ENCODE measurements at regions not wholly inside any gene's neighbourhood (a gene's known extent, or its start where the extent isn't known, plus 50 kb on each side); places are given as distances from the start of the nearest gene placed in this dataset.

DNA sequence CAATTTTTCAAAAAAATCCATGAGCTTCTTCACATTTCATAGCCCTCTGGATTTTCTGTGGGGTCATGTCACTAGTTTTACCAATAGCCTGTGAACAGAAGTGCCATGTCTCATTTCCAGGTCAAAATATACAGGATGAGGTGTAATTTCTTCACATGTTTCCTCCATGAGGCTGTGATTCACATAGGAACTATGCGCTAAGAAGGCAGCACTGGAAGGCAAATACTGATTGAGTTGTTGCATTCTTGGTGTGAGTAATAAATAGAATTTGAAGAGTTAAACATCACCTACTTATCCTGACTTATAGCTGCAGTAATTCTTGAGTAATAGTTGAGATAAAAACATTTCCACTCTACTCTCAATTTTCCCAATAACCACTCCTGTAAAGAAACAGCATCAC, 442.3 kb downstream of the HAO1 start:
- peak; percentile 70 for DNase-seq (ENCODE audit: low read depth)

DNA sequence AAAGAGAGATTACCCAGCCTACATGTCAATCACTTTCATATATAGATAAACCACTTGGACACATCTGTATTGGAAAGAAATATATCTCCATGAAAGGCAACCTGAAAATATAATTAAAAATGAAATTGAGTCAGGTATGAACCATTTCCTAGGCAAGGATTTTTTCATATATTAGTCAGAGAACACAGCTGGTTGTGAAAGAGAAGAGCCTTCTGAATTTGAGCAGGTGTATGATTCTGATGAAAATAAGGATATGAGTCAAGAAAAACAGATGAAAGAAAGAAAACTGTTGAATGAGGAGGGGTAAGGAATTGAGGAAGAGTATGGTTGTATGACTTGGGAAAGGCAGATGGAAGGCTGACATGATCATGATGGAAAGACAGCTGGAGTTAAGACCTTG, 441.1 kb downstream of the HAO1 start:
- peak; percentile 42 for DNase-seq (ENCODE audit: low read depth)

DNA sequence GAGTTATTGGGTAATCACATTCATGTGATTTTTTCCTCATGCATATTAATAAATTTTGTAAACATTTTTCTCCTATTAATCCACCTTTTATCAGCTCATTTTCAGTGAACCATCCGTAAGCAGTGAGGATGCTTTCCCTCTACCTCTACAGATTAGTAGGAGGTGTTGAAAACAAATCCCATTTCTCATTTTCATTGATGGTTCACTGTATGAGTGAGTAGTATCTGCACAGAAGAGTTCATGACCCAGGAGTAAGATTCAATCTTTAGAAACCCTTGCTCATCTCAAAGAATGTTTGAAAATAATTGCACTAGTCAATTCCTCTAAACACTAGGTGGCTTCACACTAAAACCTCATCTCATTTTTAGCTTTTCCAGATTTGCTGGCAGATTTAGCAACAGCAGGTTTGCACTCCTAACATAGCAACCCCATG, 440.0 kb downstream of the HAO1 start:
- DNase-seq (ENCODE audit: low read depth): no peak

DNA sequence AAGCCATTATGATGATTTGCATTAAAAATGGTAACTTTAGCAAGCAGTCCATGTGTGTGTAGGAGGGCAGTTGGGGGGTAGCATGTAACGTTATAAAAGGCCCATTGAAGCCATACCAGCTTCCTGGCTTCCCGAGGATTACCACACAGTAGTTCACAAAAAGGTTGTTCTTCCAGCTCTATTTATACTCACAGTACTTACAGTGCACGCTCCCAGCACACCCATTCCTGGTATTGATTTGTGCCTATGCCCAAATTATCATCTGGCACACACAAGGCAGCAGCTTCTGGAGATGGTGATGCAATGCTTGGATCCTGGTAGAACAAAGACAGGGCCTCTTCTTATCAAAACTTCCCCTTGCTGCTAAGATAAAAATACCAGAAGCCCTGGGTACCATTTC, 436.8 kb downstream of the HAO1 start:
- no peak for DNase-seq (ENCODE audit: low read depth)

DNA sequence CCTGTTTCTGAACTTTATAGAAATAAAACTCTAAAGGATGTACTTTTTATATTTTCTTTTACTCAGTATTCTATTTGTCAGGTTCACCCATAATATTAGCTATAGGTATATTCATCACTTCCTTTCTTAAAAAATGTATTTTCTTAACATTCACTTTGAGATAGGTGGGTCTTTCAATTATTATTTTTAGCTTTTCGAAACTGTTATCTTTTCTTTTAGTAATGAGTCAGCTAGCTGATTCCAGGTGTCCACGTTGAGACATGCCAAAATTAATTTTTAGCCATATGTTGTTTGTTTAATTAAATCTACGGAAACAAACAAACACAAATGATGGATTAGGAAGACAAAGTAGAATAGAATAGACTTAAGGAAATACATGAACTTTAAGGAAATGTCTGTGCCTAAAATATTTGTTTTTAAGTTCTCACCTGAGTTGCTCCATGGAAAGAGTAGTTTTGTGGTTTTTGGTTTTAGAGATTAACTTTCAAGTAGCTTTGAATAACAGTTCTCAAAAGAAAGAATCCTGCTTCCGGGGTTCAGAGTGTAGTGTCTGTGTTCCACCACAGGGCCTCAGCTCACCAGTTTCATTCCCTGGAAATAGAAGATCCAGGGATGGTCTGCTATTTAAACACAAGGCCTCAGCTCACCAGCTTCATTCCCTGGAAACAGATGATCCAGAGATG, 435.0 kb downstream of the HAO1 start:
- no peak for DNase-seq (ENCODE audit: low read depth)

DNA sequence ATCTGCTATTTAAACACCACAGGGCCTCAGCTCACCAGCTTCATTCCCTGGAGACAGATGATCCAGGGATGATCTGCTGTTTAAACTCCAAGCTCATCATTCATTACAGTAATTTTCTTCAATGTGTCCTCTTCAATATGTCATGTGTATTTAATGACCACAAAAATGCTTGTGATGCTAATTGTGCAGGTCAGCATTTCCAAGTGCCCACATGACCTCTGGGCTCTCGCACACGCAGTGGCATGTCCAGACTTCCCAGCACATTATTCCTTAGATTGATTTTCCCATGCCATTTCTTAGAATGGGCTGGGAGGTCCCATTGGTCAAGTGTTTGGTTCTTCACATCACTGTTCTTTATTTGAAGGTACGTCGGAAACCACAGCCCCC, 434.4 kb downstream of the HAO1 start:
- no peak for DNase-seq (ENCODE audit: low read depth)

DNA sequence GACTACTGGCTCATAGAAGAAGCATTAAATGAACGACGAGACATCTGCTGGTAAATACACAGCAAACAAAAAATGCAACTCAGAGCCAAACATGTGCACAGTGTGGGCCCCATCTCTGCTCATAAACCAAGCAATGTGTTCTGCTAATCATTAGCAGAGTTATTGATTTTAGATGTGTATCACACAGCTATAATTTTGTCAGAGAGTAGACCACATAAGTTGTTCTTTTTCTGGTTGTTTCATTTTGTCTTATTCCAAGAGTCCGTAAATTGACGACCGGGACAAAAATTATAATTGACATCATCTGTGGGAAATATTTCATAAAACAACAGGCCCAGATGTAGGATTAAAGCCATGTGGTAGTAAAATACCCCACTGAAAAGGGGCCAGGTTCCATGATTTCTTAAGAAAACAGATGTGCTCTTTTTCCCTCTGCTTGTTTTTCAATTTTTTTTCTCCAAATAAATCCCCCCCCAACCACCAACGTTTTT, 423.6 kb downstream of the HAO1 start:
- no peak for DNase-seq (ENCODE audit: low read depth)

DNA sequence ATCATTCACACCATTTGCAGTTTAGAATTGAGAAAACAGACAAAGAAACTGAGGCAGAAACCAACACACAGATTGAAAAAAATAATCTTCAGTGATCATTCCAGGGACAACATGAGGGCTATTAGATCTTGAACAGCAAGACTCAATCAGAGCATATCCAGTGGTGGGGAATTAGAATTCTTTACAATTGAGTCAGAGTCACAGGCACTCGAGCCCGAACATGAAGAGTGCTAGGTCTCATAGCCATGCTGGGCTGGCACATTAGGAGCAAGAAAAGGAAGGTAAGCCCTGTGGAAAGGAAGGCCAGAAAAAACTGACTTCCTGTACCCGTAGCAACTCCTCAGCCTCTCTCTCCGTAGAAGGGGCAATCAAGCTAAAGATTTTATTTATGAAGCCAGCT, 419.9 kb downstream of the HAO1 start:
- no peak for DNase-seq (ENCODE audit: low read depth)

DNA sequence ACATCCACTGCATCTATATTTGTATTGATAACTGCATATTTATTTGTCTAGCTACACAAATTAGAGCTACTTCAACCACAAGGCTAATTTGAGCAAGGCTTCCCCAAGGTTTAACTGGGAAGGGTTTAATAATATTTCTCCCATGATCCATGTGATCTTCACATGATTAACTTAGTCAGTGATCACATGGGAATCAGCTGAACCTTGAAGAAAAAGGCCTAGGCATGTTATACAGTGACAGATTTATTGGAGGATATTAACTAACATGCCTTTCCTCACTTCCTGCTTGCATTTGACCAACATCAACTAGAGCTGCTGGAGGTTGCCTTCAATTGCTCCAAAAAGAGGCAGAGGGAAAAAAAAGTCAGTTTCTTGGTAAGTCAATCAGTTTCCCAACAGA, 417.0 kb downstream of the HAO1 start:
- DNase-seq (ENCODE audit: low read depth): no peak

DNA sequence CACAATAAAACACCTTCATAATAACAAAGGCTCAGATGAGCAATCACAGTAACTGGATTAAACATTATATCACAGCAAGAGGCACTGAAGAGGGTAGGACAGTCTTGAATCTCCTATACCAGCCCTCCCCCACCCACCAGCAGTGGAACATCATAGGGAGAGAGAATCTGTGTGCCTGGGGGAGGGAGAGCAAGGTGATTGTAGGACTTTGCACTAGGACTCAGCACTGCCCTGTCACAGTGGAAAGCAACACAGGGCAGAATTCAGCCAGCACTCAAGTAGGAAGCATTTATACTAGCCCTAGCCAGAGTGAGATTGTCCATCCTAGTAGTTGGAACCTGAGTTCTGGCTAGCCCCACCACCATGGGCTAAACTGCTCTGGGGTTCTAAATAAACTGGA, 400.2 kb downstream of the HAO1 start:
- no peak for DNase-seq (ENCODE audit: low read depth)

DNA sequence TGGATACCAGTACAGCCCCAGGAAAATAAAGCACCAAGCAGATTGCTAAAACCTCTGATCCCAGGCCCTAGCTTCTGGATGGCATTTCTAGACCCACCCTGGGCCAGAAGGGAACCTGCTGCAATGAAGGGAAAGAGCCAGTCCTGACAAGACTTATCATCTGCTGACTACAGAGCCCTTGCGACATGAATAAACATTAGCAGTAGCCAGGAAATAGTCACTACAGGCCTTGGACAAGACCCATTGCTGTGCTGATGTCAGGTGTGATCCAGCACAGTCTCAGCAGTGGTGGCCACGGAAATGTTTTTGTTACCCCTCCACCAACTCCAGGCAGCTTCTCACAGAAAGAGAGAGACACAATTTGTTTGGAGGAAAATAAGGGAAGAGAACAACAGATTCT, 399.3 kb downstream of the HAO1 start:
- no peak for DNase-seq (ENCODE audit: low read depth)

DNA sequence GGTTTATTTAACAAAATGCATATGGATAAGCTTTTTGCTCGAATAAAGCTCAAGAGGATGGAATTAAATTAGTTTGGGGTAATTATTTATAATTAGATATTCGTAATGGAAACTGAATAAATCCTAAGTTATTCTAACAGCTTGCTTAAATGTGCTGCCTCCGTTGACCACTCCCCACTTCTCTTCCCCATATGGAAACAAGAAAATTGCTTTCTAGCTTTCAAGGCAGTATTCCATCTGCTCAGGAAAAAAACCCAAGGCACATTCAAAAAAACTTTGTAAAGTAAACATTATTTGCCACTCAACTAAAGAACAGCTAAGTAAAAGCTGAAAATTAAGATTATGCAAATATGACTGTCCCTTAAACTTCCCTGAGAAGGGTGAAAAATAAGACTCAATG, 369.2 kb downstream of the HAO1 start:
- no peak for DNase-seq (ENCODE audit: low read depth)

DNA sequence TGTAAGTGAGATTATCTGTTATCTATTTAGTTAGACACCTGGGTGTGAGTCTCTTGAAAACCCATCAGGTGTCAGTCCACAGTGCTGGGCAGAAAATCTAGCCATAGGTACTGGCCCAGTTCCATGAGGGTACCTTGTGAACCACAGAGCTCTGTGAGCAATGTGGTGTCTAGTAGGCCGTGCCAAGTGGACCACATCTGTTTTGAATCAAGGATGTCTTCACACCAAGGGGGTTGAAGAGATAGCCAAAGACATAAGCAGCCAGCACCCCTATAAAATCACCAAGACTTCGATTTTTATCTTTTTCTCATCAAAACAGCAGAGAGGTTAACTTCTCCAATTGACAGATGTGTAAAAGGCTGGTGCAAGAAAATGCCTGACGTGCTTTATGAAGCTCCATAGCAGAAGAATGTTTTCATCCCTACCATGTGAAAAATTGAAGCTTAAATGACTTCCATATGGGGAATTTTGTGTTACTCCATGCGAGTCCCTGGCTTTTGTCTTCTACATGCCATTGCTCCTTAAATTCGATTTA, 368.7 kb downstream of the HAO1 start:
- no peak for DNase-seq (ENCODE audit: low read depth)

DNA sequence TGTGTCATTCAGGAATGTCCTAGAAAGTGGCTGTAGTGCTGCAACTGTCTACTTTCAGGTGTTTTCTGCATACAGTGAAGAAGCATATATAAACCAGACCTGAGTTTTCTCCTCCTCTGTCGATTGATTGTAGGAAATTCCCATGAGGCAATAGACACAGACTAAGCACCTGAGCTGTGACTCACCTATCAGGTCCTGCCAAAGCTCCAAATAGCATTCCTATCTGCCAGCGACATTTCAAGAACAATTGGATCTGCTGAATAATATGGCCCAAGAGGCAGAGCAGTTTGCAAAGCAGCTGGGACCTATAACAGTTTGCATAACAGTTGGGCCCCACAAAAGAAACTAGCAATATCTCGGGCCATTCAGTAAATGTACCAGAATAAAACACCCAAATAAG, 360.4 kb downstream of the HAO1 start:
- DNase-seq (ENCODE audit: low read depth): no peak

DNA sequence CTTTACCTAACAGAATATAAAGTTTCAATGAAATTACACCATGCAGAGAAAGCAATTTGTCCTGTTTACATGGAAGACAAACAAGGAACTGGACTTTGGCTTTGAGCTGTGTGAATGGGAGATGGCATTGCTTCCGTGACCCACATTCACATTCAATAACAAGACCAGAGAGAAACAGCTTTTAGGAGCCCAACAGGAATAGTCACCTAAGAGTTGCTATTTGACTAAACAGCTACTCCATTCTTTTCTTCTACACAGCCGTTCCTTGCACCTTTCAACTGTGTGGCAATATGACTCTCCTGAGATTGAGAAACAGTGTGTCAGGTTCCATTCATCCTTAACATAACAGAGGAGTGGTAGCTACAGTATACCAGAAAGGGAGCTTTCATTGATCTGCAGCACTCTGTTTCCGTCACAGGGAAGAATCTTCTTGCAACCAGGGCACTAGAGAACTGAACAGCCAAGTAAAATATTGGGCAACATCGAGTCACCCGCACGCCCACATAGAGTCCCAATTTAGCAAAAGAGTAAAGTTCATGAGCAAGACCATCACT, 355.1 kb downstream of the HAO1 start:
- DNase-seq (ENCODE audit: low read depth): no peak

DNA sequence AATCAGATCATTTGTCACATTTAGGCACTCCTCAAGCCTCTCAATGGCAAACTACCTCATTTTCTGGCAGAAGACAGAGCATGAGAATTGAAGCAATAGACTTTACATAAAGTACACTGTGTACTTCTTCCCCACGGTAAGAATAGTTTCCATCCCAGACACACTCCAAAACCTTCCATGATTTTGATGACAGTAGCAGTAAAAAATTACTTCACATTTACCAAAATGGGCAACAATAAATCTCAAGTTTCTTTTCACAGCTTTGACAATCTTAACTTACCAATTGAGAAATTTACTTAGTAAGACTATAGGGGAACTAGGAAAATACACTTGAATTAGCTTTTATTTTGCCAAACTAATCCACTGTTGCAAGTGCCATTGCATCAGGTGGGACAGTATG, 353.8 kb downstream of the HAO1 start:
- no peak for DNase-seq (ENCODE audit: low read depth)

DNA sequence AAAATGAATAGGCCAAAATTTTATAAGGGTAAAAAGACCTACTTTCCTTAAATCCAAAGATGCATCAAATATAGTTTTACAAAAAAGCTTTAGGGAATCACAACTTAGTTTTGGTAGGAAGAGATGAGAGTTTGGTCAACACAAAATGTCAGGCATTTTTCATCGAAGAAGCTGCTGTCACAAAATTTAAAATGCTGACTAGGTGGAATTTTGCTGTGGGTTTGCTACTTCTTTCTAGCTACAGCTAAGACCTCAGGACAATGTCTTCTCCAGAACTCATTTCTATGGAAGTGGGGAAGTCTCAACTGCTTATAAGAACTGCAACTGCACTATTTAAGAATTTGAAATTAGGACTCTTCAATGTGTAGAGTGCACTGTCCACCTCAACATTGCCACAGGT, 351.1 kb downstream of the HAO1 start:
- no peak for DNase-seq (ENCODE audit: low read depth)

DNA sequence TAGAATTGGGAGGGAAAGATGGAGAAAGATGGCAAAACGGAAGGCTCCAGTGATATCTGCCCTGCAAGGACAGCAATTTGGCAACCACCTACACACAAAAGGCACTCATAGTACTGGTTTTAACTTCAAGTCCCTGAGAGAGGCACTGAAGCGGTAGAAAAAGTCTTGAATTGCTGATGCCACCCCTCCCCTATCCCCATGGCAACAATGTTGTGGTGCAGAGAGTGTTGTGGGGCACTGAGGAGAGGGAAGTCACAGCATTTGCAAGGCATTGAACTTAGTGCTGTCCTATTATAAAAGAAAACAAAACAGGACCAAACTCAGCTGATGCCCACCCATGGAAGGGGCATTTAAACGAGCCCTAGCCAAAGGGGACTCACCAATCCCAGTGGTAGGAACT, 343.7 kb downstream of the HAO1 start:
- no peak for DNase-seq (ENCODE audit: low read depth)

DNA sequence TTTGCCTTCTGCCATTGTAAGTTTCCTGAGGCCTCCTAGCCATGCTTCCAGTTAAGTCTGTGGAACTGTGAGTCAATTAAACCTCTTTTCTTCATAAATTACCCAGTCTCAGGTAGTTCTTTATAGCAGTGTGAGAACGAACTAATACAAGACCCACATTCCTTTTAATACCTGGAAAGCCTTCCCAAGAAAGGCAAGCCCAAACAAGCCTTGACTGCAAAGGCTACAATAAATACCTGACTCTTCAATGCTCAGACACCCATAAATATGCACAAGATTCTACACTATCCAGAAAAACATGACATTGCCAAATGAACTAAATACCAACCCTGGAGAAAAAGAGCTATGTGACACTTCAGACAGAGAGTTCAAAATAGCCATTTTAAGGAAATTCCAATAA, 338.8 kb downstream of the HAO1 start:
- no peak for DNase-seq (ENCODE audit: low read depth)

DNA sequence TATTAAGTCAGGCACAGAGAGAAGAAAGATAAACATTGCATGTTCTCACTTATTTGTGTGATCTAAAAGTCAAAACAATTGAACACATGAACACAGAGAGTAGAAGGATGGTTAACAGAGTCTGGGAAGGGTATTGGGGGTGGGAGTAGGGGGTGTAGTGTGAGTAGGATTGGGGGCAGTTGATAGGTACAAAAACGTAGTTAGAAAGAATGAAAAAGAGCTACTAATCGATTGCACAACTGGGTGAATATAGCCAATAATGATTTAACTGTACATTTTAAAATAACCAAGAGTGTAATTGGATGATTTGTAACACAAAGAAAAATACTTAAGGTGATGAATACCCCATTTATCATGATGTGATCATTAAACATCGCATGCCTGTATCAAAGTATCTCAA, 333.3 kb downstream of the HAO1 start:
- DNase-seq (ENCODE audit: low read depth): no peak

DNA sequence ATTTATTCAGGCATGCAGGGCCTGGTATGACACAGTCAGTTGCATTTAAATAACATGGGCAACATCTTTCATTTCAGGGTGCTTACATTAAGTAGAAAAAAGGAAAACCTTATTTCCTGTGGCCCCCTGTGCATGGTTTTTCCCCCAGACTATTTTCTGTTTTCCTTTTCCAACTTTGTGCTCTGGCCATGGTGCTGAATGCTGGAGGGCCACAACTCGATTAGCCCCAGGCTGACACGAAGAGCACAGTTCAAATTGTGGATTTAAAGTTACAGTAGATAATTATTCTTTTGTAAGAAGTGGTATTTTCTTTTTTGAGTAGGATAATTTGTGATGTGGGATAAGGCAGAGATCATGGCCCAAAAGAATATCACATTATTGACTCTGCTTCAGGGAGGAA, 332.0 kb downstream of the HAO1 start:
- DNase-seq (ENCODE audit: low read depth): peak; percentile 14

DNA sequence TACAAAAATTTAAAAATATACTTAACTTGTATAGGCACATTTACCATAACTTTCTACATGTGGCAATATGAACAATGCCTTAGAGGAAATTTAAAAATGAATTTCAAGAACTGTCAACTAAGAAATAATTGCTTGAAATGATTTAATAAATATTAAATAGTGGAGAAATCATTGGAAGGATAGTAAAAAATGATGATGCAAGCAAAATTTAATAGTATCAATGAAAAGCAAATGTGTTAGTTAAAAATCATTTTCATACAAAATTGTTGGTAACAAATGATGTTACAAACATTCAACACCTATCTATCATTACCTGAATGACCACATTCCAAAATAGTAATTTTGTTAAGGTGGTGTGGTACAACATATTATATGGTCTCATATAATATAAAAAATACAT, 331.0 kb downstream of the HAO1 start:
- no peak for DNase-seq (ENCODE audit: low read depth)

DNA sequence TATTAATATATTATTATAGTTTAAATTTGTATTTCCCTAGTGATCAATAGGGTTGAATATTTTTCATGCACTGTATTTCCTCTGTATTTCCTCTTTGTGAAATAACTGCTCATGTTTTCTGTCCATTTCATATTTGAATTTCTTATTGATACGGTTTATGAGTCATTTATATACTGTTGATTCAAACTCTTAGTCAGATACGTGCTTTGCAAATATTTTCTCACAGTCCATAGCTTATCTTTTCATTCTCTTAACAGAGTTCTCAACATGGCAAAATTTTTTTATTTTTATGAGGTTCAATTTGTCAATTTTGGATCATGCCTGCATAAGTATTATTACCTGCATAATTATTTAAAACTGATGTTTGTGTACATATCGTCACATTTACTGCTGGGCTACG, 329.6 kb downstream of the HAO1 start:
- DNase-seq (ENCODE audit: low read depth): no peak

DNA sequence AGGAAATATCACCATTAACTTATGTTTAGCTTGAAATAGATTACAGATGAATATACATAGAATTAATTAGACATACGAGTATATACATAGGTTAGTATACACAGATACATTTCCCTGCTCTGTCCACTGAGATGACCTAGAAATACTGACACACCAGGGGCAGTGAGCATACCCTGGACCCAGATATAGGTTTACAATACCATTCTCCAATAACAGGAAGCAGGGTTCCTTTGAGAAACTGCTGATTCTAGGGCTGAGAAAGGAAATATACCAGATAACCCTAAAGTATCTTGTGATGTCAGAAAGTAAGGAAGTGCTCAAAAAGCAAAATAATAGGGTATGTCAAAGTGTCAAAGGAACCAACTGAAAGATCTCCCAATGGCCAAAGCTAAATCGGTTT, 322.5 kb downstream of the HAO1 start:
- no peak for DNase-seq (ENCODE audit: low read depth)

Data from LHCN-M2 (cell line).